K562 (cell line): ENCODE measurements at regions not wholly inside any gene's neighbourhood (a gene's known extent, or its start where the extent isn't known, plus 50 kb on each side); places are given as distances from the start of the nearest gene placed in this dataset.

Source experiments
- ATAC-seq: fragments of 200-7000 bp; cut with Tn5 transposase; 3 replicates; pipeline ENCODE4 v1.9.1; 2020; ENCODE audit warnings: moderate library complexity
- BruUV-seq: library from RNA; stranded (reverse); fragments of 400-500 nt; replicated peaks from 2 replicates; lab custom pipeline; 2021; lab: Mats Ljungman, UMichigan
- CTCF ChIA-PET: fragments of 300-600 bp; formaldehyde crosslinking; extraction: SDS; loops from one replicate; lab custom pipeline; 2021; ENCODE audit warnings: low intra/inter-chr PET ratio; lab: Yijun Ruan, JAX
- POLR2A ChIA-PET: fragments of 300-600, 350-650 bp; sonication (Branson Sonifier 250); formaldehyde crosslinking; extraction: SDS; loops from one replicate; lab custom pipeline; 2021; ENCODE audit warnings: antibody characterized with exemption, inconsistent platforms; lab: Yijun Ruan, JAX
- DNase-seq, 4 experiments: peaks; one replicate each; pipeline versions ENCODE4 v3.0.0 to v3.0.0-alpha.2; 2011 to 2018; ENCODE audit warnings: low spot score in 3 of 4, mixed read lengths in 3 of 4; ENCODE audit errors: extremely low read depth in 1 of 4
- FAIRE-seq: peaks from 2 replicates; lab custom pipeline; 2011; peaks lifted over from hg19 to GRCh38; lab: Jason Lieb, UNC
- H2AFZ ChIP-seq: 2 replicates; pipeline ENCODE4 v1.6.0; 2011; ENCODE audit warnings: low read depth, low read length, control low read depth, inconsistent platforms
- H3K27ac ChIP-seq: fragments of 200-600 bp; 3 replicates; pipeline ENCODE4 v1.8.0; 2011; ENCODE audit warnings: low read depth, mild to moderate bottlenecking, control low read depth, inconsistent platforms, low read length, moderate library complexity, mixed read lengths; ENCODE audit errors: extremely low read depth
- H3K27me3 ChIP-seq, 2 experiments: fragments of 300-600 bp in 1 of 2; 2 replicates in 1 of 2; 3 replicates in 1 of 2; pipeline versions ENCODE4 v1.6.0 to v1.8.0; 2011; ENCODE audit warnings: inconsistent platforms in 2 of 2, low read length in 2 of 2, mild to moderate bottlenecking in 1 of 2, mixed read lengths in 1 of 2, moderate library complexity in 1 of 2; ENCODE audit not compliant: control insufficient read depth in 2 of 2, insufficient read depth in 2 of 2
- H3K36me3 ChIP-seq: fragments of 300-600 bp; 3 replicates; pipeline ENCODE4 v1.8.0; 2011; ENCODE audit warnings: mild to moderate bottlenecking, low read length, inconsistent platforms; ENCODE audit not compliant: control insufficient read depth, insufficient read depth
- H3K4me1 ChIP-seq, 2 experiments: fragments of 200-600 bp in 1 of 2; replicated peaks in 1 of 2; 2 replicates in 1 of 2; 3 replicates in 1 of 2; pipeline versions ENCODE4 v1.5.1 to v1.8.0; 2011; ENCODE audit warnings: inconsistent platforms in 2 of 2, low read length in 2 of 2, mild to moderate bottlenecking in 1 of 2, mixed read lengths in 1 of 2, moderate library complexity in 1 of 2; ENCODE audit not compliant: control insufficient read depth in 2 of 2, insufficient read depth in 2 of 2
- H3K4me2 ChIP-seq: 2 replicates; pipeline ENCODE4 v1.6.1; 2011; ENCODE audit warnings: low read length, control low read depth, inconsistent platforms, mixed read lengths; ENCODE audit not compliant: insufficient read depth
- H3K4me3 ChIP-seq: fragments of 200-600 bp; sonication (generic), shearing (Covaris generic); 2 replicates; pipeline ENCODE4 v1.5.1; 2016; ENCODE audit warnings: control low read depth, inconsistent platforms
- H3K79me2 ChIP-seq: fragments of 200-600 bp; 3 replicates; pipeline ENCODE4 v1.8.0; 2011; ENCODE audit warnings: low read length, inconsistent platforms; ENCODE audit not compliant: control insufficient read depth, insufficient read depth
- H3K9ac ChIP-seq, 2 experiments: 2 replicates each; pipeline versions ENCODE4 v1.6.0 to v1.6.1; 2011; ENCODE audit warnings: low read depth in 2 of 2, low read length in 2 of 2, control low read depth in 1 of 2, inconsistent platforms in 1 of 2, mild to moderate bottlenecking in 1 of 2, mixed read lengths in 1 of 2; ENCODE audit not compliant: insufficient read depth in 1 of 2
- H3K9me1 ChIP-seq: one replicate; pipeline ENCODE4 v1.6.0; 2011; ENCODE audit warnings: inconsistent platforms, mild to moderate bottlenecking, low read length, moderate library complexity; ENCODE audit not compliant: control insufficient read depth, insufficient read depth
- H3K9me3 ChIP-seq: replicated peaks from 2 replicates; pipeline ENCODE4 v1.5.1; 2011; ENCODE audit warnings: low read depth, low read length, inconsistent platforms; ENCODE audit not compliant: control insufficient read depth, insufficient read depth
- H4K20me1 ChIP-seq: replicated peaks from 2 replicates; pipeline ENCODE4 v1.6.1; 2011; ENCODE audit warnings: low read length, inconsistent platforms, mixed read lengths; ENCODE audit not compliant: control insufficient read depth, insufficient read depth
- BRF2 ChIP-seq: IDR thresholded peaks from 3 replicates; pipeline ENCODE4 v1.6.1; 2011; ENCODE audit warnings: borderline replicate concordance, mild to moderate bottlenecking; ENCODE audit not compliant: insufficient read length, insufficient read depth
- EGR1 ChIP-seq: fragments of 450-650 bp; conservative IDR thresholded peaks from 2 replicates; pipeline ENCODE4 v1.6.1; 2017; ENCODE audit warnings: mild to moderate bottlenecking
- GABPB1 ChIP-seq: sonication (generic); formaldehyde crosslinking; IDR thresholded peaks from 2 replicates; pipeline ENCODE4 v1.8.0; 2022; ENCODE audit warnings: mild to moderate bottlenecking, missing genetic modification reagents
- KAT7 ChIP-seq: sonication (generic); formaldehyde crosslinking; IDR thresholded peaks from 2 replicates; pipeline ENCODE4 v1.8.0; 2022; ENCODE audit warnings: missing genetic modification reagents, mild to moderate bottlenecking, borderline replicate concordance
- MCM2 ChIP-seq: fragments of 450-650 bp; IDR thresholded peaks from 2 replicates; pipeline ENCODE4 v1.6.1; 2017; ENCODE audit warnings: low read depth, mild to moderate bottlenecking
- PBX2 ChIP-seq, 2 experiments: IDR thresholded peaks in 1 of 2; conservative IDR thresholded peaks in 1 of 2; 2 replicates each; pipeline ENCODE4 v1.6.1; 2016; ENCODE audit warnings: low read depth in 2 of 2, mild to moderate bottlenecking in 1 of 2, missing compliant biosample characterization in 1 of 2, missing genetic modification characterization in 1 of 2, moderate library complexity in 1 of 2
- RNF219 ChIP-seq: fragments of 250-450 bp; sonication (Bioruptor Pico); IDR thresholded peaks from 2 replicates; pipeline ENCODE4 v1.5.0; 2022; ENCODE audit warnings: mild to moderate bottlenecking
- TAL1 ChIP-seq: fragments of 450-650 bp; IDR thresholded peaks from 2 replicates; pipeline ENCODE4 v1.6.1; 2016; ENCODE audit warnings: mild to moderate bottlenecking
- ZNF121 ChIP-seq: sonication (generic); formaldehyde crosslinking; conservative IDR thresholded peaks from 2 replicates; pipeline ENCODE4 v1.8.0; 2022; ENCODE audit warnings: missing genetic modification reagents
- ZNF165 ChIP-seq: fragments of 250-450 bp; sonication (Bioruptor Pico); IDR thresholded peaks from 2 replicates; pipeline ENCODE4 v1.4.0; 2020; ENCODE audit warnings: borderline replicate concordance
- ZNF583 ChIP-seq: fragments of 250-450 bp; sonication (Bioruptor Pico); IDR thresholded peaks from 2 replicates; pipeline ENCODE4 v1.4.0; 2020
- ZNF609 ChIP-seq: sonication (generic); formaldehyde crosslinking; IDR thresholded peaks from 2 replicates; pipeline ENCODE4 v1.8.1; 2023; ENCODE audit warnings: missing genetic modification reagents, mild to moderate bottlenecking, borderline replicate concordance
- WGBS: fragments of 100-300 bp; shearing (Covaris generic); methylation state at CpG from one replicate; pipeline ENCODE4 v1.1.6; 2016; ENCODE audit warnings: low coverage, mixed read lengths; ENCODE audit not compliant: insufficient coverage; ENCODE audit errors: missing lambda C conversion rate; 5-methylcytosine and 5-hydroxymethylcytosine counted together
- in situ Hi-C: fragments of 300-500 bp; cut with MboI; formaldehyde crosslinking; loops from 4 replicates; pipeline ENCODE4 v1.15.0; 2018; ENCODE audit warnings: inconsistent platforms, mixed read lengths
- intact Hi-C: fragments of 100-400 bp; cut with micrococcal nuclease; formaldehyde crosslinking; loops from 2 replicates; pipeline ENCODE4 v1.14.2; 2022

- in situ Hi-C loops: no loop called here
- H3K27ac ChIP-seq: no peak overlapping the region
- H3K9ac ChIP-seq: no peak overlapping the region
- ATAC-seq (no peak), FAIRE-seq (no peak), DNase-seq (no peak)
- no peaks in the 10 kb centered on the region for H4K20me1 ChIP-seq
- no peaks in the 10 kb centered on the region for H3K4me1 ChIP-seq
- 0% methylated on average over 4 of the region's 5 CpGs for WGBS
- no peak overlapping the region for H2AFZ ChIP-seq
- POLR2A ChIA-PET: interaction anchor here (0.7 to 1.0 kb wide), 2 partner anchors 20 to 749 kb away, joined by 3 read pairs; no protein-coding TSS in a partner anchor
- H3K9me1 ChIP-seq: no peaks in the 10 kb centered on the region
- no peaks in the 10 kb centered on the region for H3K9me3 ChIP-seq
- no peak overlapping the region for H3K4me3 ChIP-seq
- CTCF ChIA-PET: interaction anchor here (0.6 to 2.1 kb wide), 2 partner anchors 378 to 873 kb away, joined by 3 to 10 read pairs; no protein-coding TSS in a partner anchor
- no peak overlapping the region for H3K4me2 ChIP-seq
- peaks cover 9 to 15% of the 10 kb centered on the region in 2 experiments for H3K27me3 ChIP-seq
- intact Hi-C loops: loop anchor here (5.0 to 10.0 kb wide), 2 partner anchors 878 to 1050 kb away; partner anchors contain the start of gene THBS1
- no peaks in the 10 kb centered on the region for H3K79me2 ChIP-seq
- no peaks in the 10 kb centered on the region for H3K36me3 ChIP-seq
- no TSS peak for BruUV-seq
- TF ChIP-seq ZNF121 (no peak), RNF219 (CRISPR knock-in tag) (no peak), BRF2 (no peak), ZNF609 (CRISPR knock-in tag) (no peak), ZNF583 (no peak), KAT7 (CRISPR knock-in tag) (no peak), ZNF165 (CRISPR knock-in tag) (no peak), GABPB1 (no peak), PBX2 (CRISPR knock-in tag; IDR thresholded peaks at IDR 0.05; ENCODE audit: low read depth) (no peak), PBX2 (tag; conservative IDR thresholded peaks at IDR 0.05; ENCODE audit: low read depth) (no peak), TAL1 (no peak), EGR1 (no peak), MCM2 (no peak)
Measured at GRCh38 chr15:38706956-38707355, 142.3 kb upstream of the RASGRP1 start.
